Vagina (tissue), 2 donors: ENCODE measurements at regions not wholly inside any gene's neighbourhood (a gene's known extent, or its start where the extent isn't known, plus 50 kb on each side); places are given as distances from the start of the nearest gene placed in this dataset.

Experiments used
- CTCF ChIP-seq, 3 experiments: fragments of 450-650 bp in 2 of 3; fragments of 200-600 bp in 1 of 3; sonication (generic) in 1 of 3; IDR thresholded peaks; one replicate each; pipeline ENCODE4 v1.5.1; 2017 to 2019; ENCODE audit warnings: antibody characterized with exemption in 3 of 3, mild to moderate bottlenecking in 2 of 3, moderate library complexity in 2 of 3
- POLR2AphosphoS5 ChIP-seq, 2 donors: sonication (generic); formaldehyde crosslinking; IDR thresholded peaks; one replicate each; pipeline ENCODE4 v1.9.0; 2017; ENCODE audit warnings: antibody characterized with exemption in 2 of 2, mild to moderate bottlenecking in 2 of 2, low read depth in 1 of 2; ENCODE audit not compliant: insufficient read depth in 1 of 2

- no peak for TF ChIP-seq CTCF (IDR thresholded peaks at IDR 0.05)
- no peak for TF ChIP-seq POLR2AphosphoS5 (IDR thresholded peaks at IDR 0.05; ENCODE audit: insufficient read depth in 1 of 2, low read depth in 1 of 2)
Measured at GRCh38 chr12:126534495-126534894, 1469.3 kb downstream of the AACS start.
